ENCODE measurements at regions not wholly inside any gene's neighbourhood (a gene's known extent, or its start where the extent isn't known, plus 50 kb on each side); places are given as distances from the start of the nearest gene placed in this dataset.

DNA sequence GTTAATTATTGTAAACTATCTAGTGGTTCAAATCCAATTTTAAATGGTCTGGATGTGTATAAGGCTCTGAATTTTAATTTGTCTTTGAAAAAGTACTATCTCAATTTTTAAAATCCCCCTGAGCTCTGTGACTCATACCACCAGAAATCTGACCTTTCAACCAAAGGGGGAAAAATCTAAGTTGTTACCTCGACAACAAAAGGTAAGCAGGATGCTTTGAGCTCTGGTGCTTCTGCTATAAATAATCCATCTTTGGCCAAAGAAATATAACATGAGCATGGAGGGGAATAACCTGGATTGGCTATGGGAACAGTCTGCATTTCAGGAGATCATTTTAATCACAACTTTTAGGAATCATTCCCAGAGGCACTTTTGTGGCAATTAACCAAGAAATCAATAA, 76.3 kb upstream of the PCSK1 start (continued):
- no peak for TF ChIP-seq ZNF677 (tag by site-specific recombination; IDR thresholded peaks at IDR 0.05)
- TF ChIP-seq, protein P1, sequence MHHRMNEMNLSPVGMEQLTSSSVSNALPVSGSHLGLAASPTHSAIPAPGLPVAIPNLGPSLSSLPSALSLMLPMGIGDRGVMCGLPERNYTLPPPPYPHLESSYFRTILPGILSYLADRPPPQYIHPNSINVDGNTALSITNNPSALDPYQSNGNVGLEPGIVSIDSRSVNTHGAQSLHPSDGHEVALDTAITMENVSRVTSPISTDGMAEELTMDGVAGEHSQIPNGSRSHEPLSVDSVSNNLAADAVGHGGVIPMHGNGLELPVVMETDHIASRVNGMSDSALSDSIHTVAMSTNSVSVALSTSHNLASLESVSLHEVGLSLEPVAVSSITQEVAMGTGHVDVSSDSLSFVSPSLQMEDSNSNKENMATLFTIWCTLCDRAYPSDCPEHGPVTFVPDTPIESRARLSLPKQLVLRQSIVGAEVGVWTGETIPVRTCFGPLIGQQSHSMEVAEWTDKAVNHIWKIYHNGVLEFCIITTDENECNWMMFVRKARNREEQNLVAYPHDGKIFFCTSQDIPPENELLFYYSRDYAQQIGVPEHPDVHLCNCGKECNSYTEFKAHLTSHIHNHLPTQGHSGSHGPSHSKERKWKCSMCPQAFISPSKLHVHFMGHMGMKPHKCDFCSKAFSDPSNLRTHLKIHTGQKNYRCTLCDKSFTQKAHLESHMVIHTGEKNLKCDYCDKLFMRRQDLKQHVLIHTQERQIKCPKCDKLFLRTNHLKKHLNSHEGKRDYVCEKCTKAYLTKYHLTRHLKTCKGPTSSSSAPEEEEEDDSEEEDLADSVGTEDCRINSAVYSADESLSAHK (tag by site-specific recombination; IDR thresholded peaks at IDR 0.05) = no peak
- TF ChIP-seq ZNF404 (tag by site-specific recombination; IDR thresholded peaks at IDR 0.05) = no peak
- TF ChIP-seq ZNF544 (tag by site-specific recombination; IDR thresholded peaks at IDR 0.05) = no peak
- no peak for TF ChIP-seq ZNF214 (tag by site-specific recombination; IDR thresholded peaks at IDR 0.05; ENCODE audit: borderline replicate concordance)
- TF ChIP-seq ZFP3 (tag by site-specific recombination; IDR thresholded peaks at IDR 0.05; ENCODE audit: low read depth) = no peak
- TF ChIP-seq, protein P2, sequence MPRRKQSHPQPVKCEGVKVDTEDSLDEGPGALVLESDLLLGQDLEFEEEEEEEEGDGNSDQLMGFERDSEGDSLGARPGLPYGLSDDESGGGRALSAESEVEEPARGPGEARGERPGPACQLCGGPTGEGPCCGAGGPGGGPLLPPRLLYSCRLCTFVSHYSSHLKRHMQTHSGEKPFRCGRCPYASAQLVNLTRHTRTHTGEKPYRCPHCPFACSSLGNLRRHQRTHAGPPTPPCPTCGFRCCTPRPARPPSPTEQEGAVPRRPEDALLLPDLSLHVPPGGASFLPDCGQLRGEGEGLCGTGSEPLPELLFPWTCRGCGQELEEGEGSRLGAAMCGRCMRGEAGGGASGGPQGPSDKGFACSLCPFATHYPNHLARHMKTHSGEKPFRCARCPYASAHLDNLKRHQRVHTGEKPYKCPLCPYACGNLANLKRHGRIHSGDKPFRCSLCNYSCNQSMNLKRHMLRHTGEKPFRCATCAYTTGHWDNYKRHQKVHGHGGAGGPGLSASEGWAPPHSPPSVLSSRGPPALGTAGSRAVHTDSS (tag by site-specific recombination; IDR thresholded peaks at IDR 0.05) = no peak

DNA sequence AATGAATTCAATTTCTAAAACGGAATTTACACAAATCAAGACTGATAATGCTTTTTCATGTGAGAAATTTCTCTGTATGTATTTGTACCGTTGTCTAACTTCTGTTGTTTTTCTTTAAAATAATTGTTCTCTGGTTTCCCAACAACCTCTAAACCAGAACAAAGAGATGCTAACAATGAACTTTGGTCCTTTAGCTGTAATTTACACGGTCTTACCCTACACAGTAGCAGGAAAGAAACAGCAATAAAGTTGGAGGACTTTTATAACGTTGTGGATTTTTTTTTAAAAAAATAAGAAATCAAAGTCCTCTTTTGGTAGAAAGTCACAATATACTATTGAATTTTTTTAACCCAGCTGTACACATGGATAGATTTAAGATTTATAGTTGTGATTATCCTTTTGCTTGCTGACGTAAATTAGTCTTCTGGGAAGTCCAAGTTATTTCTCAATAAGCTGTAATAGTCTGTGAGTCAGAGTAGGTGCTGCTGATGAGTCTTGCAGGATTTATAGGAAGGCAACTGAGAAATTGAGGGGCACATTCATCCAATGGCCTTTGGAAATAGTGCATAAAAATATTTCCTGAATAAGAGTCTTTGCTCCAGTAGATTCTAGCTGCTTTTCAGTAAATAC, 76.8 kb upstream of the PCSK1 start:
- TF ChIP-seq, protein P3, sequence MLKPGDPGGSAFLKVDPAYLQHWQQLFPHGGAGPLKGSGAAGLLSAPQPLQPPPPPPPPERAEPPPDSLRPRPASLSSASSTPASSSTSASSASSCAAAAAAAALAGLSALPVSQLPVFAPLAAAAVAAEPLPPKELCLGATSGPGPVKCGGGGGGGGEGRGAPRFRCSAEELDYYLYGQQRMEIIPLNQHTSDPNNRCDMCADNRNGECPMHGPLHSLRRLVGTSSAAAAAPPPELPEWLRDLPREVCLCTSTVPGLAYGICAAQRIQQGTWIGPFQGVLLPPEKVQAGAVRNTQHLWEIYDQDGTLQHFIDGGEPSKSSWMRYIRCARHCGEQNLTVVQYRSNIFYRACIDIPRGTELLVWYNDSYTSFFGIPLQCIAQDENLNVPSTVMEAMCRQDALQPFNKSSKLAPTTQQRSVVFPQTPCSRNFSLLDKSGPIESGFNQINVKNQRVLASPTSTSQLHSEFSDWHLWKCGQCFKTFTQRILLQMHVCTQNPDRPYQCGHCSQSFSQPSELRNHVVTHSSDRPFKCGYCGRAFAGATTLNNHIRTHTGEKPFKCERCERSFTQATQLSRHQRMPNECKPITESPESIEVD (tag by site-specific recombination; IDR thresholded peaks at IDR 0.05) = 0 out of 2 replicates have a peak, but pooled peaks have one; percentile 26
- TF ChIP-seq, protein P4, sequence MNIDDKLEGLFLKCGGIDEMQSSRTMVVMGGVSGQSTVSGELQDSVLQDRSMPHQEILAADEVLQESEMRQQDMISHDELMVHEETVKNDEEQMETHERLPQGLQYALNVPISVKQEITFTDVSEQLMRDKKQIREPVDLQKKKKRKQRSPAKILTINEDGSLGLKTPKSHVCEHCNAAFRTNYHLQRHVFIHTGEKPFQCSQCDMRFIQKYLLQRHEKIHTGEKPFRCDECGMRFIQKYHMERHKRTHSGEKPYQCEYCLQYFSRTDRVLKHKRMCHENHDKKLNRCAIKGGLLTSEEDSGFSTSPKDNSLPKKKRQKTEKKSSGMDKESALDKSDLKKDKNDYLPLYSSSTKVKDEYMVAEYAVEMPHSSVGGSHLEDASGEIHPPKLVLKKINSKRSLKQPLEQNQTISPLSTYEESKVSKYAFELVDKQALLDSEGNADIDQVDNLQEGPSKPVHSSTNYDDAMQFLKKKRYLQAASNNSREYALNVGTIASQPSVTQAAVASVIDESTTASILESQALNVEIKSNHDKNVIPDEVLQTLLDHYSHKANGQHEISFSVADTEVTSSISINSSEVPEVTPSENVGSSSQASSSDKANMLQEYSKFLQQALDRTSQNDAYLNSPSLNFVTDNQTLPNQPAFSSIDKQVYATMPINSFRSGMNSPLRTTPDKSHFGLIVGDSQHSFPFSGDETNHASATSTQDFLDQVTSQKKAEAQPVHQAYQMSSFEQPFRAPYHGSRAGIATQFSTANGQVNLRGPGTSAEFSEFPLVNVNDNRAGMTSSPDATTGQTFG (tag by site-specific recombination; IDR thresholded peaks at IDR 0.05; ENCODE audit: borderline replicate concordance) = no peak
- H3K4me1 ChIP-seq (ENCODE audit: control insufficient read depth, insufficient read depth, low read length) = no peaks in the 10 kb centered on the region
- H3K9me3 ChIP-seq (ENCODE audit: control insufficient read depth, insufficient read depth, low read depth, low read length) = no peaks in the 10 kb centered on the region
- CTCF ChIA-PET = no interaction called here
- POLR2A ChIA-PET = no interaction called here
- H3K36me3 ChIP-seq (ENCODE audit: control insufficient read depth in 2 of 2, insufficient read depth in 1 of 2, low read length in 2 of 2) = no peaks in the 10 kb centered on the region
- H3K4me3 ChIP-seq (ENCODE audit: low read depth, low read length) = no peak overlapping the region
- H3K27ac ChIP-seq (ENCODE audit: extremely low read depth, low read depth, low read length) = no peak overlapping the region

DNA sequence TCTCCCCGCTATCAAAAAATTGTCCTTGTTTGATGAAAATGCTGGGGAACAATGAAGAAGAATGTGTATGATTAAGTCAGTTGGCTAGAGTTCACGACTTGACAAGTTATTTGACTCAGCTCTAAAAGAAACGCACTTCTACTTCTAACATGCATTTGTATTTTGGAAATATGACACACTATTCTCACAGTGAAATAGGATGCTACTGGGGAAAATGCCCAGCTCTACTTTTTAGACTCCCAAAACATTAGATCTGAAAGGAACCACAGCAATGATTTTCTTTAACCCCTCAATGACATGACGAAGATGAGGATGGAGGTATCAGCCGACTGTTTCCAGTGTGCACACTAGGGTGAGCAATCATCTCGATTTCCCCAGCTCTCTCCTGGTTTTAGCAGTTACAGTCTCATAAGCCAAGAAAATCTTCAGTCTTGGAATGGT, 83.6 kb upstream of the PCSK1 start:
- H3K27ac ChIP-seq (ENCODE audit: extremely low read depth, low read depth, low read length) = no peak overlapping the region
- H3K9me3 ChIP-seq (ENCODE audit: control insufficient read depth, insufficient read depth, low read depth, low read length) = no peaks in the 10 kb centered on the region
- H3K36me3 ChIP-seq (ENCODE audit: control insufficient read depth in 2 of 2, insufficient read depth in 1 of 2, low read length in 2 of 2) = no peaks in the 10 kb centered on the region
- no peak overlapping the region for H3K4me3 ChIP-seq (ENCODE audit: low read depth, low read length)
- CTCF ChIA-PET = no interaction called here
- no peaks in the 10 kb centered on the region for H3K4me1 ChIP-seq (ENCODE audit: control insufficient read depth, insufficient read depth, low read length)
- POLR2A ChIA-PET = no interaction called here
- TF ChIP-seq RBAK (tag by site-specific recombination; IDR thresholded peaks at IDR 0.05) (no peak), ZNF302 (tag by site-specific recombination; IDR thresholded peaks at IDR 0.05; ENCODE audit: low read depth) (no peak), ZNF324 (tag by site-specific recombination; IDR thresholded peaks at IDR 0.05) (no peak), ZNF221 (tag by site-specific recombination; IDR thresholded peaks at IDR 0.05; ENCODE audit: borderline replicate concordance) (no peak), ZBTB8A (tag by site-specific recombination; IDR thresholded peaks at IDR 0.05) (no peak), SP3 (tag by site-specific recombination; IDR thresholded peaks at IDR 0.05) (no peak), ZNF112 (tag by site-specific recombination; IDR thresholded peaks at IDR 0.05) (no peak), ZNF548 (tag by site-specific recombination; IDR thresholded peaks at IDR 0.05) (no peak), ZNF292 (tag by site-specific recombination; IDR thresholded peaks at IDR 0.05; ENCODE audit: borderline replicate concordance, low read depth) (no peak), ZNF266 (tag by site-specific recombination; IDR thresholded peaks at IDR 0.05; ENCODE audit: low read depth) (no peak)
- TF ChIP-seq, protein P5, sequence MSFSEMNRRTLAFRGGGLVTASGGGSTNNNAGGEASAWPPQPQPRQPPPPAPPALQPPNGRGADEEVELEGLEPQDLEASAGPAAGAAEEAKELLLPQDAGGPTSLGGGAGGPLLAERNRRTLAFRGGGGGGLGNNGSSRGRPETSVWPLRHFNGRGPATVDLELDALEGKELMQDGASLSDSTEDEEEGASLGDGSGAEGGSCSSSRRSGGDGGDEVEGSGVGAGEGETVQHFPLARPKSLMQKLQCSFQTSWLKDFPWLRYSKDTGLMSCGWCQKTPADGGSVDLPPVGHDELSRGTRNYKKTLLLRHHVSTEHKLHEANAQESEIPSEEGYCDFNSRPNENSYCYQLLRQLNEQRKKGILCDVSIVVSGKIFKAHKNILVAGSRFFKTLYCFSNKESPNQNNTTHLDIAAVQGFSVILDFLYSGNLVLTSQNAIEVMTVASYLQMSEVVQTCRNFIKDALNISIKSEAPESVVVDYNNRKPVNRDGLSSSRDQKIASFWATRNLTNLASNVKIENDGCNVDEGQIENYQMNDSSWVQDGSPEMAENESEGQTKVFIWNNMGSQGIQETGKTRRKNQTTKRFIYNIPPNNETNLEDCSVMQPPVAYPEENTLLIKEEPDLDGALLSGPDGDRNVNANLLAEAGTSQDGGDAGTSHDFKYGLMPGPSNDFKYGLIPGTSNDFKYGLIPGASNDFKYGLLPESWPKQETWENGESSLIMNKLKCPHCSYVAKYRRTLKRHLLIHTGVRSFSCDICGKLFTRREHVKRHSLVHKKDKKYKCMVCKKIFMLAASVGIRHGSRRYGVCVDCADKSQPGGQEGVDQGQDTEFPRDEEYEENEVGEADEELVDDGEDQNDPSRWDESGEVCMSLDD (tag by site-specific recombination; IDR thresholded peaks at IDR 0.05) = no peak
- TF ChIP-seq, protein P6, sequence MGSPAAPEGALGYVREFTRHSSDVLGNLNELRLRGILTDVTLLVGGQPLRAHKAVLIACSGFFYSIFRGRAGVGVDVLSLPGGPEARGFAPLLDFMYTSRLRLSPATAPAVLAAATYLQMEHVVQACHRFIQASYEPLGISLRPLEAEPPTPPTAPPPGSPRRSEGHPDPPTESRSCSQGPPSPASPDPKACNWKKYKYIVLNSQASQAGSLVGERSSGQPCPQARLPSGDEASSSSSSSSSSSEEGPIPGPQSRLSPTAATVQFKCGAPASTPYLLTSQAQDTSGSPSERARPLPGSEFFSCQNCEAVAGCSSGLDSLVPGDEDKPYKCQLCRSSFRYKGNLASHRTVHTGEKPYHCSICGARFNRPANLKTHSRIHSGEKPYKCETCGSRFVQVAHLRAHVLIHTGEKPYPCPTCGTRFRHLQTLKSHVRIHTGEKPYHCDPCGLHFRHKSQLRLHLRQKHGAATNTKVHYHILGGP (tag by site-specific recombination; IDR thresholded peaks at IDR 0.05) = no peak
